Stimulated activated CD4-positive, alpha-beta T cell treated with anti-CD3 and anti-CD28 coated beads, Interleukin-4, amount 100 ng/mL, for 4 hours (primary cell): ENCODE measurements at regions not wholly inside any gene's neighbourhood (a gene's known extent, or its start where the extent isn't known, plus 50 kb on each side); places are given as distances from the start of the nearest gene placed in this dataset.
"Not testable (repeated sequence)": the region's sequence is repeated elsewhere in the genome, so short reads cannot be mapped to it uniquely, and the experiment has no call there.

Source experiments
- DNase-seq, 2 experiments: peaks; one replicate each; pipeline ENCODE4 v3.0.0-alpha.2; 2020

DNA sequence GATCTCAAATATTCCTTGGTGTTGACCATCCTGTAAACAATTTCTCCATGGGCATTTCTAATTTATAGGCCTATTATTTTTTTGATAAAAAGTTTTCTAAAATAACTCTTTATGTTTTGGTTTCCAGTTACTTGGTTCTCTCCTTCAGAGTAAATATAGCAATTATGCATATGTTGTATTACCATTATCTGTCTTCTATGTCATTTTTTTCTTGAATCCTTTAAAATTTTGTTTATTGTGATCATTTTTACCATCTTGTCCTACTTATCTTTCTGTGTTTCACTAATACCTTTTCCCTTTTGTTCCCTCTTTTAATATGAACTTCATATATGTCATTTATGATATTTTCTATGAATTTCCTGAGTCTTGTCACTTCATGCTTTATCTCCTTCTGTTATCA, 341.1 kb downstream of the PDCD6IP start:
- no peak for DNase-seq

DNA sequence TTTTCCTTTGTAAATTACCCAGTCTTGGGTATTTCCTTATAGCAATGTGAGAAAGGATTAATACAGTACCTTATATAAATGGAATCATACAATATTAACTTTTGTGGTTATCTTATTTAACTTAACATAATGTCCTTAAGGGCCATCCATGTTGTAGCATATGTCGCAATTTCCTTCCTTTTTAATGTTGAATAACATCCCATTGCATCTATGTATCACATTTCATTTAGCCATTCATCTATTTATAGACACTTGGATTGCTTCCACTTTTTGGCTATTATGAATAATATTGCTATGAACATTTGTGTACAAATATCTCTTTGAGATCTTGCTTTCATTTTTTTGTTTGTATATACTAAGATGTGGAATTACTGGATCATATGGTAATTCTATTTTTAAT, 342.2 kb downstream of the PDCD6IP start:
- no peak for DNase-seq

DNA sequence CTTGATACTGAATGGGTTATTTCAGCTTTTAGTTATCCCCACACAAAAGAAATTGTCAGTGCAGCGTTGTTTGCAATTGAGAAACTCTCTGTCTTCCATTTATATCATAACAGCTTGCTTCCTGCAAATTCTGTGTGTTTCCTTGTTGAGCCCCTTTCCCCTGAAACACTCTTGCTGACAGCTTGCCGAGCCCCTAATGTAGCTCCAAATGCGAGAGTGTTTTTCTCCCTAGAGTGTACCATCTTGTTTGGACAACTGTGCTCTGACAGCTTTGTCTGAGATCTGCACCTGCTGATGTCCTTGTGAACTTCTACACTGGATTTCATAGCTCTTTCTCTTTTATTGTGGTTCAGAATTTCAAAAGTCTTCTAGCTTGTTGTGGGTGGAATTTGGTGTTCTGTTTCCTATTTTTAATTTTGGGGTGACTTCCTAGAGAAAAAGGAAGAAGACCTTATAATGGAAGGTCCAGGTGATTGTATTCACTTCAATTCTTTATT, 343.5 kb downstream of the PDCD6IP start:
- DNase-seq = no peak

DNA sequence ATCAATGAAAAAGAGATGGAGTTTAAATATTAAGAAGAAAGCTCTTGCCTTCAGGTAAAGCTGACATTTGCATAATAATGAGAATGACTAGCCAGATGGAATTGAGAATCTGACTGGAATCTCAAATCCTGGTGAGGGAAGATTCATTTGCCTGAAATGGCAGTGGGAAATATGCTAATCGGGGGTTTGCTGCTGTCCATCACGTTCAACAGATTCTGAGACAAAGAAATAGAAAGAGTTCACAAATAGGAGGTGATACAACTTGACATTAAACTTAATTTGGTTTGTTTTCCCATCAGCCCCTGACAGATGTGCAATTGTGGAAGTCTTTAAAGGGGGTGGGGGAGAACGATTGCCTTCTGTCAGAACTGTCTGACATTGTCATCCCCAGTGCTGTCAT, 347.4 kb downstream of the PDCD6IP start:
- no peak for DNase-seq

DNA sequence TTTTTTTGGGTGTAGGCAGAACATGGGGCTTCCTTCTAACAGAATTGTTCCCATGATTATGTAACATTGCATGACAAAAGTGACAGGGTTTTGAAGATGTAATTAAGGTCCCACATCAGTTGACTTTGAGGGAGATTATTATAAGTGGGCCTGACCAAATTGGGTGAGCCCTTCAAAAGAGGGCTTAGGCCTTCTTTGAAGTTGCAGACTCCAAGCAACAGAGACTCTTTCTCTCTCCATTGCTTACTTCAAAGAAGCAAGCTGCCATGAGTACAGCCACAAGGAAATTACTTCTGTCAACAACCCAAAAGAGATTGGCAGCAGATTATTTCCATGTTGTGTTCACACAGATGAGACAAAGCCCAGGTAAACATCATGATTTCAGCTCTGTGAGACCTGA, 348.2 kb downstream of the PDCD6IP start:
- no peak for DNase-seq

DNA sequence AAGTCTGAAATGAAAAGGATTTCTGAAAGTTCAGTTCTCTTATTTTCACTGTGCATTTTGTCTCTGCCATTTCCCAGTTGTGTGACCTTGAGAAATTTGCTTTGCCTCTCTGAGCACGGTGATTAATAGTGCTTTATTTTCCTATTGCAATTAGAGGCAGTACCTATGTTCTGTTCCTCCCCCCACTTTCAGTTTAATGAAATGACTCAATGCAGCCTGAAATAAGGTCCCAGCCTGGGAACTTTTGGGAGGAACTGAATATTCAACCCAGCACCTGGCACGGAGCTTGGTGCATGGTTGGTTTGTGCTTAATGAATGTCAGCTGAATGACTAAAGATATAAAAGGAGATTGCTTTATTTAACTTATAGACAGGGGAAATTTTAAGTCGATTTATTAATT, 352.6 kb downstream of the PDCD6IP start:
- no peak for DNase-seq

DNA sequence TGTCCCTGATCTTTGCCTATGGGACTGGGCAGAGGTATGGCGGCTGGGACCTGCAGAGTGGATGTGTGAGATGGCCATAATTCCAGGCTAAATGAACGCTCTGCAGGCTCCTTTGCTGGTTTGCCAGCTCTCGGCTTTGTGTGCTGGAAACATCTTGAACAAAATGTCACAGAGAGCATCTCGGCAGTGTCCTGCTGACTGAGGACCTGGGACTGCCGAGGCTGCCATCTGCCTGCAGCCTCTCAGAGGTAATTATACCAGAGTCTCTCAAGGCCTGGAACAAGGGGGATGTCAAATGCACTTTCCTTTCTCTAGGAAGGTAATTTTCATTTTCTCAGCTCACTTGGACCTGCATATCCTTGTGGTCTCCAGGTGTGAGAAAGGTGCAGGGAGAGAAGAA, 354.2 kb downstream of the PDCD6IP start:
- DNase-seq = no peak

DNA sequence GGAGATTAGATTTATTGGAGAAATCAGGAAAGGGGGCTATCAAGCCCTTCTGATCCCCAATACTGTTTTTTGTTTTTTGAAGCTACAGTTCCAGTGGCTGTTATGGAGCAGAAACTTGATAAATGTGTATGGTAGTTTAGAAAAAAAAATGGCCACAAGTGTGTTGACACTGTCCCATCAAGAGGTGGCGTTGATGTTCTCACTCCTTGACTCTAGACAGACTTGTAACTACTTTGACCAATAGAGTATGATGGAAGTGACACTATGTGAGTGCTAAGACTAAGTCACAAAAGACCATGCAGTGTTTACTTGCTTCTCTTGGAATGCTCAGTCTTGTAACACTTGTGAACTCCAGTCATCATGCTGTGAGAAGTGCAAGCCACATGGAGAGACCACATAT, 356.7 kb downstream of the PDCD6IP start:
- DNase-seq = no peak

DNA sequence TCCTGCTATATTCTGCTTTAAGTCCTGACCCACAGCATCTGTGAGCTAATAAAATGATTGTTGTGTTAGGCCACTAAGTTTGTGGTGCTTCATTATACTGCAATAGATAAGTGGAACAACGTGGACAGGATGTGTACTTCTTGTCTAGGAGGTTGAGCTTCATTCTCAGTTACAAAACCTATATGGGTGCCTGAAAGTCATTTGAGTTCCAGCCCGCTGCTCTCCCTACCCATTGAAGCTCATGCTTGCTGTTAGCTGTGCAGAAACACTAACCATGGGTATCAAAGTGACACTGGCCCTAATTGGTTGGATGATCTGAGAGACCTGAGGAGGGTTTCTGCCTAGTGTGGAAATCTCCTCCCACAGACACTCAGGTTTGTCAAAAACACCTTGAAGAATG, 357.2 kb downstream of the PDCD6IP start:
- no peak for DNase-seq

DNA sequence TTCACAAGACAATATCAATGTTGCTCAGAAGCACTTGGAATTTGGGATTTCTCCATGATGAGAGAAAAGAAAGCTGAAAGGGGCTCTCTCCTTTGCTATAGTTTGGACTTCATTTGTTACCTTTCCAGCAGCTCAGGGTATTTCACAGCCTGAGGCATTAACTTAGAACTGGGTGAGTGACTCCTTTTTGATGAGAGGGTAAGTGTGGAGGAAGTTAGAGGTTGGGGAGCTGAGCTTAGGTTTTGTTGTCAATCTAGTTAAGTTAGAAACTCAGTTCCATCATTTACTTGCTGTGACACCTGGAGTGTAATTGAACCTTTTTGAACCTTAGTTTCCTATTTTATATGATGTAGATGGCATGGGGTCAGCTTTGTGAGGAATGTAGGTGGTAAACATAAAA, 359.1 kb downstream of the PDCD6IP start:
- no peak for DNase-seq

DNA sequence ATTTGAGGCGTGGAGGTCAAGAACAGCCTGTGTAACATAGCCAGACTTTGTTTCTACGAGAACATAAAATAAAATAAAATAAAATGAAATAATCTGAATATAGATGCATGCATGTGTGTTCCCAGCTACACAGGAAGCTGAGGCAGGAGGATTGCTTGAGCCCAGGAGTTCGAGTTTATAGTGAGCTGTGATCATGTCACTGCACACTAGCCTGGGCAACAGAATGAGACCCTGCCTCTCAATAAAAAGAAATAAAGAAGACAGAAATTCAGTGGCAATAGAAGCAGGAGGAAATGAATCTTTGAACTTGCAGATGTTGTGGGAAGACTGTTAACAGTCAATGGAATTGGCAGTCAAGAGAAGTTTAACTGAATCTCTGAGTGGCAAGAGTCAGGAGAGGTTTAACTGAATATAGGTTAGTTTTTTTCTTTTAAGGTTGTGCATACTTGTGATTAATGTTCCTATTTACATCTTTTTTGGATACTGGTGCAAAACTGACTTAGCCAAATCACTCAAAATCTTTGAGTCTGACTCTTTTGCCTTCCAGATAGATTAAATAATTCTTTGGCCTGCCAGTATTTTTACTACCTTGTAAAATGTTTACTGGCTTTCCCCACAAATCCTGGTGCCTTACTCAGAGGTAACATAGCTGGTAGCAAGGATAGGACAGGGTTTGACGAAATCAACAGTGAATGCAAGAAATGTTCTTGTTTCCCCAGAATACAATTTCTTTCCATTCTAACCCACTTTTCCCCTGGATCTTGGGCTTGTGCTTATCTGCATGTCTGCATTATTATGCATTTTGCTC, 361.4 kb downstream of the PDCD6IP start:
- no peak for DNase-seq

DNA sequence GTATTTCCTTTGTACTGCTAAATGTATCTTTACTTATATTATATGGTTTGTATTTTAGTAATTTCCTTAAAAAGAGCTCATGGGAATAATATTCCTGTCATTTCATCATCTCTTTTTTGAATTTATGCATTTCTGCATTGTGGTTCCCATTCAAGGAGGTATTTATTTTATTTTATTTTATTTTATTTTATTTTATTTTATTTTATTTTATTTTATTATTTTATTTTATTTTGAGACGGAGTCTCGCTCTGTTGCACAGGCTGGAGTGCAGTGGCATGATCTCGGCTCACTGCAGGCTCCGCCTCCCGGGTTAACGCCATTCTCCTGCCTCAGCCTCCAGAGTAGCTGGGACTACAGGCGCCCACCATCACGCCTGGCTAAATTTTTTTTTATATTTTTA, 371.2 kb downstream of the PDCD6IP start:
- not testable (repeated sequence) for DNase-seq

DNA sequence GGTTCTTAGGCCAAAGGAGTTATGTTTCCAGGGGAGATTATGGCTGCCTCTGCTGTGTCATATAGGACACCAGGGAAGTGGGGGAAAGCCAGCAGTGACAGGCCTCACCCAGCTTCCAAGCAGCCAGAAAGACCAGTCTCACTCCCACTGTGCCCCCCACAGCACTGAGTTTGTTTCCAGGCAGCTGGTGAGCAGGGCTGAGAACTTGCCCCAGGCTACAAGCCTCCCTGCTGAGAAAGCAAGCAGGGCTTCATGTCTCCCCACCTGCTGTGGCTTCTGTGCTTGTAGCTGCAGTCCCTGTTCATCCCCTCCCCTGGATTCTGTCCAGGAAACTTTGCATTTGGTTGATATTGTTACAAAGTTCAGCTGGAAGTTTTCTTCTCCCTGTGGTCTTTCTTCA, 376.3 kb downstream of the PDCD6IP start:
- no peak for DNase-seq

DNA sequence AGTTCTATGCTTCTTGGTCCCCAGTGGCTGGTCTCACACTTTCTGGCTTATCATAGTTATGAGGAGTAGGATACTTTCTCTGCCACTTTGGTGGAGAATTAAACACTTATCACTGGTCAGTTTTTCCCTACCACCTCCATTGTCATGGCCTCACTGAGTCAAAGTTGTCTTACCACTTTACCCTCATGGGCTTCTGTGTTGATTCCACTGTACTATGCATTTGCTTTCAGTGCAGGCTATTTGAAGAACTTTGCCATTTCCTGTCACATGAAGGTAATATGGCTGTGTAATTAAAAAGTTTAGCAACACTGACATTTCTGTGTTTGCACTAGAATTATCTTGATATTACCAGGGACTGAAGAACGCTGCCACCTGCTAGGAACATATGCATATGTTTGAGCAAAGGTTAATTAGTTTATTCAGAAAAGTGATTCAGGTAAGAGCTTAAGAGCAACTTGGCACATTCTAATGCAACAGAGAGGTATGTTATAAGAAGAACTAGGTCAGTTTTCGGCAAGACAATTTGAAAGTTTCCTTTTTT, 377.3 kb downstream of the PDCD6IP start:
- DNase-seq = no peak

DNA sequence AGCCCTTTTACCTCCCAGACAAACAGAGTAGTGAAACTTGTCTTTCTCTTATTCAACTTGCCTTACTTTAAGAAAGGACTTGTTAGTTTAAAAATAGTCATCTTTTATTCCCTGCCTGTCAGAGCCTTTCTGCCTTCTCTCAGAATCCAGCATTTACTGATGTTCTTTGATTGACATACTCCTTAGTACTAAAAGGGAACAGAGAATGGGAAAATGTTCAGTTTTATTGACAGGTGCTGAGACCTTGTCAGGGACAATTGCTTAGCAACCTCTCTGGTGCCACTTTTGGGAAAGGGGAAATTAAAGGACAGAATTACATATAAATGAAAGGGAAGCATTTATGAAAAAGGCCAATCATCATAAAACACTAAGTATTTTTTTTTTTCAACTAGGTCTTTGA, 378.3 kb downstream of the PDCD6IP start:
- no peak for DNase-seq

DNA sequence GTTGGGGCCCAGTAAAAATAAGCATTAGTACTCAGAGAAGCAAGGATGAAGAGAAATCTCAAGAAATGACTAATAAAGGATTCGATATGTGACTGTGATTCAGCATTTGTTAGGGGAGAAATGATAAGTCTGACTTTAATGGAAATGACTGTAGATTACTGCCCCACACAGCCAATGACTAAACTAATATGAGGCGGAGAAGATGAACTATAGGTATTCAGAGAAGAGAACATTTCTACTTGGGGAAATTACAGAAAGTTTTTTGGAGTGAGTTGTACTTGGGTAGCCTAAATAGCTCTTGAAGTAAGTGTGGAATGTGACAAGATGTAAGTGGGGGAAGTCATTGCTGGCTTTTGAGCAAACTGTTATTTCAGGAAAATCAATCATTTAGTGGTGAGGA, 380.0 kb downstream of the PDCD6IP start:
- no peak for DNase-seq

DNA sequence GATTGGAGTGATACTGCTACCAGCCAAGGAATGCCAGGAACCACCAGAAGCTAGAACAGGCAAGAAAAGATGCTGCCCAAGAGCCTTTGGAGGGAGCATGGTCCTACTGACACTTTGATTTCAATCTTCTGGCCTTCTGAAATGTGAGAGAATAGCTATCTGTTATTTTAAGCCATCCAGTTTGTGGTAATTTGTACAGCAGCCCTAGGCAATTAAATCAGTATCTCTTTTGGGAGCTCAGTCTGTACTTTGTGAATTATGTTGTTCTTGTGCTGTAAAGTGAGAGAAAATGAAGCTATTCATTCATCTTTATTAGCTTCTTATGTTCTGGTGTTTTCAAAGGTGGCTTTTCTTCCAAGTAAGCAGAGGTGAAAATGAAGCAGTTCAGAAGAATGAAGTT, 381.3 kb downstream of the PDCD6IP start:
- no peak for DNase-seq

DNA sequence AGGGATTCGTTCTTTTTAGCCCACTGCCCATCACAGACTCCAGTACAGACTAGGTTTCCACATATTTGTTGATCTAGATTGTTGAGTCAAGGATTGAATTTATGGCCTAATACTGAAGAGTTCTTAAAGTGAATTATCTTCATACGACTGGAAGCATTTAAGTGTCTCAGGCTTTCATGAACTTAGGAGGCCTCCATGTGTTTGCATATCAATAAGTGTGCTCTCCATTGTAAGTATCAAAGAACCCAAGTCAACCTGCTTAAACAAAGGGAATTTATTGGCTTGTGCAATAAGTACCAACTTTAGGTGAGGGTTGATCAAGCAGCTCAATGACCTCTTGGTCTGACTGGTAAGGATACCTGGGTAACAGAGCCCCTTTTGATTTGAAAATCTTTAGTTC, 382.1 kb downstream of the PDCD6IP start:
- no peak for DNase-seq

DNA sequence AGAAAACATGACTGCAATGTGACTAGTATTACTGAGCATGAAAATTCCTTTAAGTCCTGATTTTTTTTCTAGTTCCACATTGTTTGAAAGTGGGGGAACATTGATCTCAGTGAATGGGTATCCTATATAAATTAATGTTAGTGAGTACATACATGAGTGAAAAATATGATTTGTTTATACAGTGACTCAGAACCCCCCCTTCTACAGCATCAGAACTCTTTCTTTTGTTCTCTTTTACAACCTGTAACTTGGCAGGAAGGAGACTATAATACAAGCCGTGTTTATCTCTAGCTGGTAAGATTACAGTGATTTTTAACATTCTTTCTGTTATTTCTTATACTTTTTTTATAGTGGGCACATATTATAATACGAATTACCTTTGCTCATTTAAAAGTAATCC, 384.7 kb downstream of the PDCD6IP start:
- no peak for DNase-seq

DNA sequence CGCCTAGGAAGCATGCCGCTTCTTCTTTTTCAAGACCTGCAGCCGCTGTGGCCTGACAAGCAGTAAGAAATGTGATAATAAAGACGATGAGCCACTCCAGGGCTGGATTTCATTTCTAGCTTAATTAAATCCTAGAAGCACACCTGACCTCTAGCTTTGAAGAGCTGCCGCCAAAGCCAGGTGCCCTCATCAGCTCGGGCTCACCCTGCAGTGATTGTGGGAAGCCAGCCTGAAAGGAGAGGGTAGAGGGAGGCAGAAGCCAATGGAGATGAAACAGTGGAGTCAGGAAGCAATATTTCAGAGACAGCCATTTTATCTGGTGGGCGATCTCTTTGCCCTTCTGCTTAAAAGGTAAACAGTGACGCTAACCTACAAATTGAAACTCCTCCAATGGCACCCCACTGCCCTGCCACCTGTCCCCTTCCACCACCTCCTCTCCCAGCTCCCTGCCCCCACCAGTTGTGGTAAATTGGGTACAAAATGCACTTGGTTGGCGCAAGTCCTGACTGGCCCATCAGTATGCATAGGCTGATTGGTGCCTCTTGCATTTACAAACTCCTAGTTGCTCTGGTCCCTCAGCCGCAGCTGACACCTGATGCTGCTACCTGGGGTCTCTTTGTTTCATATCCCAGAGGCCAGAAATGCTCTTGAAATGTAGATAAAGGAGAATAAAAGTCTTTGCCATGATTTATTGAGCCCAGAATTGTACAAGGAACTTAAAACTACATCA, 385.3 kb downstream of the PDCD6IP start:
- DNase-seq = no peak

DNA sequence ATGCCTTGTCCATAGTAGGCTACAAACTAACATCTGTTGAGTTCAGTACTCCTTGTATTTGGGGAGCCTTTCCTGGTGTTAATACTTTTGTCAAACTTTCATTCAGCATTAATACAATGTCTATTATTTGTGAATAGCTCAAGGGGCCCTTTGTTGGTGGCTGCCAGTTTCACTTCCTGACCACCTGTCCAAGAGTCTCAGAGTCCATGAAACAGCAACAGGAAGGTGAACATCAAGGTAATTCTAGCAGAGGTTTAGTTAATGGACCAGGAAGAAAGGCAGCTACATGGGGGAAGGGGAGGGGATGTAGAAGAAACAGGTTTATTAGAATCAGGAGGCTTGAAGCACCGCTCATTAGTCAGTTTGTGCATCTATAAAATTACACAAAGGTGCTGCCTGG, 386.9 kb downstream of the PDCD6IP start:
- no peak for DNase-seq

DNA sequence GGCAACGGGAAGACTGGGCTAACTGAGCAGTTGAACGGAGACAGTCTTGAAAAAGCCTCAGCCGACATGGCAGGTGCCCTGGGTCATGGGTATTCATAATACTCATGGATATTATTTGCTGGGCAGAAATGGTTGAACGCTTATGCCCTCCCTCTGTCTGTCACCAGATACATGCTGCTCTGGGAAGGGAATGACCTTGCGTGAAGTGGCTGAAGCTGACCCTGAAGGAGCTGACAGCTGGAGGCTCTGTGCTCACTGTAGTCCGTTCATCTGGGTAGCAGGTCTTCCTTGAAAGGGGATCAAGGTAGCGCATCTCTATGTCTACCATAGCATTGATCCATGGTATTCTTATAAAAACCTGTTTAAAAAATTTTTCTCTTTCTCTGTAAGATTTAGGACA, 390.7 kb downstream of the PDCD6IP start:
- no peak for DNase-seq

DNA sequence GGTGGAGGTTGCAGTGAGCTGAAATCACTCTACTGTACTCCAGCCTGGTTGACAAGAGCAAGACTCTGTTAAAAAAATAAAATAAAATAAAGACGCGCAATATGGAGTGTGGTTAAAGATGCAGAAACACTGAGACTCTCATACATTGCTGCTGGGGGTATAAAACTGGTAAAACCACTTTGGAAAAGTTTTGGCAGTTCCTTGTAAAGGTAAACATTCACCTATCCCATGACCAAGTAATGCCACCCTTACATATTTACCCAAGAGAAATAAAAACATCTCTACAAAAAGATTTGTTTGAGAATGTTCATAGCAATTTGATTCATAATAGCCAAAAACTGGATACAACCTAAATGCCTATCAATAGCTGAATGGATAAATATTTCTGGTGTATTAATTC, 398.5 kb downstream of the PDCD6IP start:
- no peak for DNase-seq

DNA sequence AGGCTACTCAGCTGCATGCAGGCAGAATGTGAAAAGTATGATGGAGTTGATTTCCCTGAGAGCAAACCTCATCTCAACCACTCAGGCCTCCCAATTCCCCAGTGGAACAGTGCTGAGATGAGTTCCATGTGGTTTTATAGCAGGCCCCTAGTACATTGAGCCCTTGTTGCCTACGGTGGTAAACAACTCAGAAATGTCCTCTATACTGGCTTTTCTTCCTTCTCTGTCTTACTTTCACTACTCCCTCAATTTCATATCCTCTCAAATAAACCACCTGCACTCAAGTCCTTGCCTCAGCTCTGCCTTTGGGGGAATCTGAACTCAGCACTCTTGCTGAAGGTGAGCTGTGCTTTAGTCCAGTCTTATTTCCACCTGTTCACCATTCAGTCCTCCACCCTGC, 399.9 kb downstream of the PDCD6IP start:
- DNase-seq = no peak
